Activated gamma-delta T cell treated with anti-CD3 and anti-CD28 coated beads, Interleukin-2, amount 50 U/mL, for 16 hours (primary cell): ENCODE measurements at regions not wholly inside any gene's neighbourhood (a gene's known extent, or its start where the extent isn't known, plus 50 kb on each side); places are given as distances from the start of the nearest gene placed in this dataset.

Experiments
- DNase-seq: peaks from one replicate; pipeline ENCODE4 v3.0.0-alpha.2; 2020; ENCODE audit warnings: low read depth

DNA sequence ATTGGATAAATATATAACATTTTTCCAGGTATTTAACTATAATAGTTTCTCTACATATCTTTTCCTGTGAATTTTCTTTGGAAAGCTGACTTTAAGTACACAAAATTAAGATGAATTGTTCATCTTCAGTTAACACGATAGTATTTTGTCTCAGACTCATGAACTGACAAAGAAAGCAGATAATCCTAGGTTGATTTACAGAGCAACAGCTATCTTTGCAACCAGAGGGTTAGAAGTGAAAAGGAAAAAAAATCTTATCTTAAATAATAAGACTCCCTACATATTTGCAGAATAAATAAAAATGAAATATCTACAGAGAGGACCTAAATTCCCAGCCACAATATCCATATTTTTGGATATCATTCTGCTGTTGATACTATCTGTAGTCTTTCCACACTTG lies 350.2 kb upstream of the GRM7 start:
- DNase-seq = no peak

DNA sequence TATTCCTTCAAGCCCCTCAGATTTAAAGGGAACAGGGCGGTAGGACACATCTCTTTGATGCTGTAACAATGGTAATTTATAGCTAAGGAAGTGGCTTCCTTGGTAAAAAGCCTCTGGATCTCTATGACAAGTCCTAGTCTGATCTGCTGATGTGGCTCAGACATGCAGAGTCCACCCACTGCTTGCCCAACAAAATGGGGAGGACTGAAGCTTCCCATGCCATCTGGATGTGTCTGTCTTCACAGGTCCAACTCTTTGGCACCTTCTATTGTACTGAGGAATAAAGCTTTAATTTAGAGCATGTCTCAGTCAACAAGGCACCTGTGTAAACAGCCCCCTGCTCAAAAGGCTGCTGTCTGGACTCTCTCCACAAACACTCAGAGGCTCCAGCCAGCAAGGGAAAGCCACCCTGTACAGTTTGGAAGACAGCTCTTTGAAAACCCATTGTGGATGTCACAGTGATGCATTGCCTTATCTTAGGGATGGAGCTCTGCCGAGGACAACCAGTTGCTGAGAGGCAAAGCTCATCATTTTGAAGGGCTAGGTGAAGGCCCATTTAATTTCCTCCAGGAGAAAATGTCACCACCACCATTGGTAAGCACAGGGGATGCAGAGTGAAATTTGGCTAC lies 348.6 kb upstream of the GRM7 start:
- DNase-seq = no peak

DNA sequence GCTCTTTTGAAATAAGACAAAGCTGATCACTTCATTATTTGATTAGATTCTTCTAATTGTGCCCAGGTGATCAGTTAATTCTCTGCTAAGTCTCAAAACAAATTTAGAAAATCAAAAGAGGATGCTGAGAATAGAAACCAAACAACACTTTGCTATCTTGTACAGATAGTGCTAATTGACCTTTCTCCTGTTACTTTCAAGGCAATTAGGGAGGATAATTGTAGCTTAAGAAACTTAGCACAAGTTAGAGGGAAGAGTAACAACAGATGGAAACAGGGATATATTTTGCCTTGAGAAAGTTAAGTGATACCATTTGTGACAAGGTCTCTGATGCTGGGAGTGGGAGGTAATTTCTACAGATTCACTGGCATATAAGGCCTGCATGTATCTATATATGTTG lies 344.8 kb upstream of the GRM7 start:
- no peak for DNase-seq

DNA sequence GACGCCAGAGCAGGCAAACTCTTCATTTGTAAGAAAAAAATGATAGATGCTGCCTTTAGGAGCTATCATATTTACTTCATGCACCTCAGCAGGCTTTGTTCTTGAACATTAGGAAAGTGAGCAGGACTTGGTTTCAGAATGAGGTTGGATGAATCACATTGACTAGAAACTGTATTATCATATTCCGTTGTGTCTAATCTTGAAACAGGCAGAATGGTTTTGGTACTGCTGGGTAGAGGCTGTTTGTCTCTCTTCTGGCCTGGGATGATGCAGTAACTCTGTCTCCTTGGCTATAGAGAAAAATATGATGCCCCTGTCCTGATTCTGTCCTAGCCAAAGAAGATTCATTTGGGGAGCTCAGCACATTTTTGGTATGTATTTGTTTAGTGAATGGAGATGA lies 344.2 kb upstream of the GRM7 start:
- no peak for DNase-seq

DNA sequence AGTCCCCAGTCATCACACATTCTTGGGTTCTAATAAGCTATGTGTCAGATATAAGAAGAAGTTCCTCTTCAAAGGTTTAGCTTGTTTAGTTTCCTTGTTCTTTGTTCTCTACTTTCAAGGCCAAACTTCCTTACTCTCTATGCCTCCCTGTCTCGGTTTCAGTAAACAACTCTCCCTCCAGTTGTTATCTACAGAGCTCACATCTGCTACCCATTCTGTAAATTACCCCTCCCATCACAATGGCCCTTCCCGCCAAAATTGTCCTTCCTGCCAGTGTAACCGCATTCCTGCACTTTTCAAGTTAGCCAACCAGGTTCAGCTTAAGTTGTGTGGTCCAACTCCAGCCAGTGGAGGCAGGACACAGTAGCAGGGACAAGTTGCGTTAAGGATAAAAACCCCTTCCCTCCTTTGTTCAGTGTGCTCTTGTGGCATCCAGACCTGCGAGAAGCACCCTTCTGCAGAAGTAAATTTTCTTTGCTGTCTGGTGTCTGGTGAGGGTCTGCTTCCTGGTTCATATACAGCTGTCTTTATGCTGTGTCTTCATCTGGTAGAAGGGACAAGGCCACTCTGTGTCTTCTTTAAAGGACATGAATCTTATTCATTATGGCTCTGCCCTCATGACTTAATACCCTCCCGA lies 342.1 kb upstream of the GRM7 start:
- no peak for DNase-seq

DNA sequence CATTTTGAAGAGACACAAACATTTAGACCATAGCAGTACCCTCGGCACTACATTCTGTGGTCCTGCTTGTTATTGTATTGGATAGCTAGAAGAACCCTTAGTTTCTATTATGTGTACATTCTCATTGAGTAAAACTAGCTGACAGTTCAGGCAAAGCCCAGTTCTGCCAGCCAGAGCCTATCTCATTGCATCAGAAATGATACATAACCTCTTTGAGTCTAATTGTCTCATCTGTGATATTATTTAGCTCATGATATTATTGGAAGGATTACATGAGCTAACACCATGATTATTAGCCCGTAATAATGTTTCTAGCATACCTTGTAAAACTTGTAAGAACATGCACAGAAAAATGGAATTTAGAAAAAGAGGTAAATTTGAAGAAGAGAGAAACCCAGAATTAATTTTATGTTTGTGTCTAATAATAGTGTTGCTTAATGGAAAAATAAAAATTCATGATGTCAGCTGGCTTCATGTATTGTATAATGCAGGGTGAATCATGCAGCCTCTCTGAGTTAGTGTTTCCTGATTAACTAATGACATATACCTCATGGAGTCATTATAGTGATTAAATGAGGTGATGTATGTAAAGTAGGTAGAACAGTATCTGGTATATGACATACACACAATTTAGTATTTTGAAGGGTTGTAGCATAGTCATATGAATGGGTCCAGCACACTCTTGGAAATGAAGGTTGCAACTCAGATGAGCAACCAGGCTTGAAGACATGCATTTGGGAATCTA lies 339.4 kb upstream of the GRM7 start:
- DNase-seq = no peak

DNA sequence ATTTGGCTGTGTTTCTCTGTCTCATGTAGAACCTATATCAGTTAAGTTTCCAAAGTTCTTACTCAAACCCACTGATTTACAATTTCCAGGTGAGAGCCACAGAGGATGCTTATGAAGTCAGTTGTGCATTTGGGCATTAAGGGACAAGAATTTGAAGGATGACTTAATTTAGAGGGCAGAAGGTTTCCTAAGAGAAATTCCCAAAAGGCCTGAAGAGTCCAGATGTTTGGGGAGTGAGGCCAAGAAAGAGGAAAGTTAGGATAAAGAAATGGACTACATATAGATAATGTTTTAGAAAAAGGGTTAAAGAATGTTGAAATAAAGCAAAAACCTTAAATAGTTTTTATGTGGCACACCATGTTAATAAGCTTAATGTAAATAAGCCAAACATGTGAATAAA lies 338.7 kb upstream of the GRM7 start:
- DNase-seq = no peak

DNA sequence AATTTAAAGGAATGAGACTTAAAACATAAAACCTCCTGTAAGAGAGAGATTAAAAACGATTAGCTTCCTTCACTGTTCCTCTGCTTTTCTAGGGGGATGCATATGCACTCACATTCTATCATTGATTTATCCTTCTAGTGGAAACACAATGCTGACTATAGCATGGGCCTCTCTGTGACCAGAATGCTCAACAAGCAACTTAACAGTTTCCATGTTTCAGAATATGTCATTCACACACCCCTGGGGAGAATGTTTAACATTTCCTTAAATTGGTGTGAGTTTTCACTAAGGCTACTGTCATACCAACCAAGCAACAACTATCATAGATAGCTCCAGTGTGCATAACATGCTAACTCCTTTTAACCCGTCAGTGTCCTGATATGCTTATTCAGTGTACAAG lies 337.9 kb upstream of the GRM7 start:
- no peak for DNase-seq

DNA sequence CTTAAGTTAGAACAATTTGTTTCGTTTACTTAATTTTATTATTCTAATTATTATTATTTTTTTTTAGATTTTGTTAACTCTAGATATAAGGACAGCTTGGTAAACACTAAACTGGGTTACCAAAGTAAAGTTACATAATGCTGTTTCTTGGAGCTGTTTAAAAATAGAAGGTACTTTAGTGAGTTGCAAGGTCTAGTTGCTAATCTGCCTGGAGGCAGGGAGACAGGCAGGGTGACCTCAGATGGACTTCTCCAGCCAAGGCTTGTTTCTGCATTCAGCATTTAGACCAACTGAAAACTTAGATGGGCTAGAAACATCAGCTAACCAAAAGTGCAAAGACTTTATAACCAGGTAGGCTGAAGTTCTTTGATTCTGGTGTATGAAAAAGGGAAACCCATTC lies 336.4 kb upstream of the GRM7 start:
- DNase-seq = no peak

DNA sequence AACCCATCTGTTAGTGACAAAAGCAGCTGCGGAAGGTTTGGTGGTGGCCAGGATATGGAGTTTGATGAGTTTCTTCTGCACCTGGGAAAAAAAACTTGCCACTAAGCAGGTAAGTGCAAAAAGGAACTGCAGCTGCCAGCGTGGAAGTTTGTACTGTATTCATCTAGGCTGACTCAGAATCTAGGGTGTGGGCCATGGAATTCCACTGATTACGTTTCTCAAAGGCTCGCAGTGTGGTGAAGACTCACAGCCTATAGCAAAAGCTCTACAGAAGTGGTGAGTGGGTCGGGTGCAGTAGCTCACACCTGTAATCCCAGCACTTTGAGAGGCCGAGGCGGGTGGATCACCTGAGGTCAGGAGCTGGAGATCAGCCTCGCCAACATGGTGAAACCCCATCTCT lies 334.6 kb upstream of the GRM7 start:
- DNase-seq = no peak

DNA sequence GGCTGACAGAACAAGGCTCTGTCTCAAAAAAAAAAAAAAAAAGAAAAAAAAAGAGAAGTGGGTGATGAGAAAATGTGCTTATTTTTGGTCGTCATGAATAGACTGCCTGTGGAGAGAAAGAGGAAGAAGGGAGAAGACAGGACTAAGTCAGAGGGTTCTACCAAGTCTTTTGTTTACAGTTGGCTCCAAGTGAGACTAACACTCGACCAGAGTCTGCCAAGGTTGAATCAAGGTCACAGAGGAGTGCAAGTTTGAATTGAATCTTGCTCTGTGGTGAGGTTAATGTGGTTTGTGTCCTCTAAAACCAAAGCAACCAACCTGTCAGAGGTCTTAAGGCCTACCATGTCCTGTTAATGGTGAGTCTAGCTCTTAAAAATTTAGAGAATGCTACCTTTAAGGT lies 334.1 kb upstream of the GRM7 start:
- no peak for DNase-seq

DNA sequence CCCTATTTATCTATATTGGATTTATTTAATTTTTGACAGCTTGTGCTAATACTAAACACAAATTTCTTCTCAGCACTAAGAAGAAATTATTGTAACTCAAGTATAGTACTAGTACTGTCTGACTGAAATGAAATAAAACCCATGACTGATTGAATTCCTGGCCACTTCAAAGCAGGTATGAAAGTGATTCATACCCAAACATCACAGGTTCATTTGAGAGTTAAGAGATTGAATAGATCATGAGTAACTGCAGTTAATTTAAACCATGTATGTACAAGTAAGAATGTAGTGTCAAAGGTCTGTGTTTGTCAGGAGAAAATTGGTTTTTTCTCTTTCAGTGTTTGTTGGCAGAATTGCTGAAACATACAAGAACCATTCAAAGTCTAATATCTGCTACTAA lies 332.0 kb upstream of the GRM7 start:
- no peak for DNase-seq

DNA sequence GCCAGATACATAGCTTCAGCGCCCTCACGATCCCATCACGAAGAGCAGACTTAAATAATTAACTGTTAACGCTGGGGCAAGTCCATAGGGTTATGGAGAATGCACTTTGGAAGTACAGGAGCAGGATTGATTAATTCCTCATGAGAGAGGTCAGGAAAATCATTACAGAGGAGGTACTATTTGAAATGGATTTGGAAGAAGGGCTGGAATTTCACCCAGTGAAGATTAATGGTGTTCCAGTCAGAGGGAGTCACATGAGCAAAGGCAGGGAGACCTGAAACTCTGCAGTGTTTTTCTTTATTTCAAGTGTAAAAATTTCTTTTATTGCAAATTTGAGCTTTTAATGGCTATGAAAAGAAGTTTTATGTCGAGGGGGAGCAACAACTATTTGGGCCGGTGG lies 329.8 kb upstream of the GRM7 start:
- no peak for DNase-seq

DNA sequence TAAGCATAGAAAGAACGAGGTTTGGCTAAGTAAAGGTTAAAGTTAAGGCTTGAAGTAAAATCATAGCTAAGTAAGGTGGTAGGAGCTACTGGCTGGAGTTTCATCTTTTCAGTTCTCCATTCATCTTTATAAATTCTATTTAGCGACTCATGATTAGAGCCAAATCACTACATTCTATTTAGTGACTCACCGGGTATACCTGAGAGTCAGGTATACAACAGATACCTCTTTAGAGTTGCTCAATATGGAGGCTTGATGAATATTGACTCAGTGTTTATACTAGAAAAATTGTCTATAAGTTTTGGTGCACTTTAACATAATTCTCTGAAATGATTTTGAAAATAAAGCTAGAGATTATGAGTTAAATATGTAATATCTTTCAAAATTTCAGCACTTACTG lies 328.8 kb upstream of the GRM7 start:
- no peak for DNase-seq

DNA sequence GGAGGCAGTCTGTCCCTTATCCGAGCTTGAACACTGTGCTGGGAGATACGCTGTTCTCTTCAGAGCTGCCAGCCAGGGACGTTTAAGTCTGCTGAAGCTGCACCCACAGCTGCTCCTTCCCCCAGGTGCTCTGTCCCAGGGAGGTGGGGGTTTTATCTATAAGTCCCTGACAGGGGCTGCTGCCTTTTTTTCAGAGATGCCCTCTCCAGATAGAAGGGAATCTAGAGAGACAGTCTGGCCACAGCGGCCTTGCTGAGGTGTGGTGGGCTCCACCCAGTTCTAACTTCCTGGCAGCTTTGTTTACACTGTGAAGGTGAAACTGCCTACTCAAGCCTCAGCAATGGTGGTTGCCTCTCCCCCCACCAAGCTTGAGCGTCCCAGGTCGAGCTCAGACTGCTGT lies 319.9 kb upstream of the GRM7 start:
- no peak for DNase-seq

DNA sequence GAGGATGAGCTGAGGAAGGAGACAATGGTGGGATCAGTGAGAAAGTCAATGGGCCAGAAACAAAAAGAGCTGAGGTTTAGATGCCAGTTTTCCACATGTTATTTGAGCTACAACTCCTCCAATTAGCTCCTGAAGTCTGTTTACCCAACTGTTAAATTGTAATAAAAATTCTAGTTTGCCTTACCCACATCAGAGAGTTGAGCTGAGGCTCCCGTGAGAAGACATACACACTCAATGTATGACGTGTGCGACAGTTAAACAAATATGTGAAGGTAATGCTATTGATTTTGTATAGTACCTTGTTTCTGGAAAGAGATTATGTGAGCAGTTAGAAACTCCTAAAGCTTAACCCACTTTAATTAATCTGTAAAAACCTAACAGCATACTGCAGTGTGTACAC lies 318.1 kb upstream of the GRM7 start:
- DNase-seq = no peak

DNA sequence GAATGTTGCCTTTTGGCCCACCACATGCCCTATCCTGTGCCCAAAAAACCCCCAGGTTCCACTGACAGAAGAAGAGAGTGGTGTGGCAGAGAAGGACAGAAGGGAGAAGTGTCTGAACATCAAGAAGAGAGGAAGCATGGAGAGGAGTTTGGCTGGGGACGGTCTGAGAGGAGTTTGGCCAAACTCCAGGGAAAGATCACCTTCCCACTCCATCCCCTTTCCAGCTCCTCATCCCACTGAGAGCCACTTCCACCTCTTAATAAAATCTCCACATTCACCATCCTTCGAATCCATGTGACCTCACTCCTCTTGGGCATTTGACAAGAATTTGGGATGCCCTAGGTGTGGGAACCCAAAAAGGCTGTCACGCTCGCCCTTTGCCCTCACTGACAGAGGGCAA lies 311.6 kb upstream of the GRM7 start:
- DNase-seq = no peak

DNA sequence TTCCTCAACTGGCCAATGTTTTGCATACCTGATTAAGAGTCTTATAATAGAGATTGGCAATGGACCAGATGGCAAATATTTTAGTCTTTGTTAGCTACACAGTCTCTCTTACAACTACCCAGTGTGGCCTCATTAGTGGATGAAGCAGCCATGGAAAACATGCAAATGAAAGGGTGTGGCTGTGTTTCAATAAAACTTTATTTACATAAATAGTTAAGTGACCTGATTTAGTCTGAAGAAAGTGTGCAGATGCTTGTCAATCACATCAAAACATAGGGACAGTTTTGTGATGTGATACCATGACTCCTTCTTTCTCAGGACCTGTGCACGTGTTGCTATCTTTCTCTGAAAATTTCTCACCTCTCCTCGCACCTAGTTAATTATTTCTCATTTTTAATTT lies 309.8 kb upstream of the GRM7 start:
- DNase-seq = no peak

DNA sequence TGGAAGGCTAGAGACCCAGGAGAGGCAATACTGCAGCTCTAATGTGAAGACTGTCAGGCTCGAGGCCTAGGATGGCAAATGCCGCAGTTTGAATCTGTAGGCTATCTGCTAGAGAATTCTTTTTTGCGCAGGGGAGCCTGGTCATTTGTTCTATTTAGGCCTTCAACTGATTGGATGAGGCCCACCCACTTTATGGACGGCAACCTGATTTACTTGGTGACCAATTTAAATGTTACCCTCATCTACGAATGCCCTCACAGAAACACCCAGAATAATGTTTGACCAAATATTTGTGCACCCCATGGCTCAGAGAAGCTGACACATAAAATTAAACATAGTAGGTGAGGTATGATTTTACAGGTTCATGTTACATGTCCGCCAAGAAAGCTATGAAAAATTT lies 300.7 kb upstream of the GRM7 start:
- DNase-seq = no peak

DNA sequence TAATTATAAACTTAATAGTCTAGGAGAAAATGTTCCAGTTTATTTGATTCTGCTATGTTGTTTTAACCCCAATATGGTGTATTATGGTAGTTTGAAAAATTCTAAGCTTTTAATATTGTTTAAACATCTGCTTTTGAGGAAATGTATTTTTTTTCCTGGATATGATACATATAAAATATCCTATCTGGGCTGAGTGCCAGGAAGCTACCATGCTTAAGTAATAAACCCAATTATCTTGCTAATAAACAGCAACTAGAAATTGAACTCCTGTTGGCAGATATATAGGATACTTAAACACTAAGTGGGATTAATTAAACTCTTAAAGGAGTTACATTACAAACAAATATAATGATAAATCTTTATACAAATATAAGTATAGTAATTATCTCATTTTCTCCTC lies 293.7 kb upstream of the GRM7 start:
- DNase-seq = no peak

DNA sequence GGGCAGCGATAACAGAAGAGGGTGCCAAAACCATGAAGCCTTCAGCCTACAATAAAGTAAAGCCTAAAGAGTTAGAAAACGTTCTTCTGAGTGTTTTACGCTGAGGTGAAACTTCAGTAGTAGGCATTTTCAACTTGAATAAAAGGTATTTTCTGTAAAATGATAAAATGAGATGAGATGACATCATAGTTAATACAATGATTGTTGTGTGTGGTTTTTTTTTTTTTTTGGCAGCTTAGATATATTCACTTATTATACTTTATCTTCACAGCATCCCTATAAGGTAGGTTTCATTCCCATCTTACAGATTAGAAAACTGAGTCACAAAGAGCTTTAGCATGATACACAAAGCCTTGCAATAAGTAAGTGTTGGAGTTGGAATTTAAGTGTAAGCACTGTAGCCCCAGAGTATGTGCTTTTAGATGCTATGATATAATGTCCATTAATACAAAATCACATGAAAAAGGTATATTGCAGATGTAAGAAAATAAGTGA lies 291.9 kb upstream of the GRM7 start:
- DNase-seq = no peak

DNA sequence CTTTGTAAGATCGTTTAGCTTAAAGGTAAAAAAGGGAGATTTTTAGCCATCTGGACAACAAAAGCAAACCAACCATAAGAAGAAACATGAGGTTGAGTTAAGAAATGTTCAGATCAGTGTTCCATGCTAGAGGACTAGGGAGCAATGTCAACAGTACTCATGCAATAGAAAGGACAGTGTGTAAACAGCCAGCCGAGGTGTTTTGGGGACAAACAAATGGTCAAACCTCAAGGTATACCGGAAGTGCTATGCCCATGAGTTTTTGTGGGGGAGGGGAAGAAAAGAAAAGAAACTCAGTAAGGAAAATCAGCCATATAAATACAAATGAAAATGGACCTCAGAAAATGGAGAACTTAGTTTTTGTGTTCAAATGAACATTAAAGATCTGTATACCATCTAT lies 289.5 kb upstream of the GRM7 start:
- DNase-seq = no peak

DNA sequence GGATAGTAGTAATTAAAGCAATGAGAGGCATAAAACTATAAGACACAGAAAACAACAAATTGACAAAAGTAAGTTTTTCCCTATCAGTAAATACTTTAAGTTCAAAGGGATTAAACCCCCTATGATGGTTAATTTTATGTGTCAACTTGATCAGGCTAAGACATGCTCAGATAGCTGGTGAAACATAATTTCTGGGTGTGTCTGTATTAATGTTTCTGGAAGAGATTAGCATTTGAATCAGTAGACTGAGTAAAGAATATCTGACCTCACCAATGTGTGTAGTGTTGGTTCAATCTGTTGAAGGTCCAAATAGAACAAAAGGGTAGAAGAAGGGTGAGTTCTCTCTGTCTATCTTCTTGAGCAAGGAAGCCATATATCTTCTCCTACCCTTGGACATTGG lies 283.3 kb upstream of the GRM7 start:
- DNase-seq = no peak

DNA sequence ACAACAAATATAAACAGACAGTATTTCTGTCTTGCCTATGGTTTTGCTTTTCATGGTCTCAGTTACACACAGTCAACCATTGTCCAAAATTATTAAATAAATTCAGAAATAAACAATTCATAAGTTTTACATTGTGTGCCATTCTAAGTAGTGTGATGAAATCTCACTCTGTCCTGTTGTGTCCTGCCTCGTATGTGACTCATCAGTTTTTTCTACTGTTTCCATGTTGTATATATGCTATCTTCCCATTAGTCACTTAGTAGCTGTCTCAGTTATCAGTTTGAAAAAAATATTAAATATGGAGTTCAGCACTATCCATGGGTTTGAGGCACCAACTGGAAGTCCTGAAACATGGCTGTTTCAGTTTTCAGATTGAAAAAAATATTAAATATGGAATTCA lies 282.4 kb upstream of the GRM7 start:
- DNase-seq = no peak
